ENCODE measurements at regions not wholly inside any gene's neighbourhood (a gene's known extent, or its start where the extent isn't known, plus 50 kb on each side); places are given as distances from the start of the nearest gene placed in this dataset.
A peak's percentile ranks its signal among the peaks of the same experiment; 100 is the strongest.

- Histone ChIP-seq H3K4me3 (no peak overlapping the region), H3K27me3 (ENCODE audit: control insufficient read depth in 3 of 3, insufficient read depth in 3 of 3, low read length in 2 of 3) (no peaks in the 10 kb centered on the region), H3K9ac (ENCODE audit: insufficient read depth in 1 of 2, low read length in 2 of 2) (no peak overlapping the region), H3K4me1 (ENCODE audit: control insufficient read depth in 5 of 5, insufficient read depth in 5 of 5, low read length in 5 of 5) (peaks cover 0 to 35% (median 12%) of the 10 kb centered on the region in 5 donors), H3K36me3 (ENCODE audit: control insufficient read depth in 4 of 4, insufficient read depth in 4 of 4, low read length in 4 of 4) (no peaks in the 10 kb centered on the region), H3K9me3 (ENCODE audit: control insufficient read depth in 4 of 4, insufficient read depth in 3 of 4, low read length in 3 of 4) (no peaks in the 10 kb centered on the region), H3K27ac (ENCODE audit: low read depth in 1 of 2, low read length in 1 of 2) (no peak overlapping the region)
- ATAC-seq (ENCODE audit: insufficient read depth, low FRiP score) (no peak), DNase-seq (no peak)
- no peak for TF ChIP-seq CTCF (IDR thresholded peaks at IDR 0.05; ENCODE audit: control extremely low read depth, extremely low read depth)
- WGBS, 2 donors: 91 to 92% methylated on average over 4 of the region's 4 CpGs
These were observed 80.1 kb downstream of the CD164 start for GRCh38 chr6:109302176-109302575.

GRCh38 chr6:109301418-109301817 is 80.8 kb downstream of the CD164 start:
- Histone ChIP-seq H3K4me3 (no peak overlapping the region), H3K27me3 (ENCODE audit: control insufficient read depth in 3 of 3, insufficient read depth in 3 of 3, low read length in 2 of 3) (no peaks in the 10 kb centered on the region), H3K27ac (ENCODE audit: low read depth in 1 of 2, low read length in 1 of 2) (peak overlapping the region in 1 of 2 donors; percentile 84), H3K36me3 (ENCODE audit: control insufficient read depth in 4 of 4, insufficient read depth in 4 of 4, low read length in 4 of 4) (no peaks in the 10 kb centered on the region), H3K9me3 (ENCODE audit: control insufficient read depth in 4 of 4, insufficient read depth in 3 of 4, low read length in 3 of 4) (no peaks in the 10 kb centered on the region), H3K4me1 (ENCODE audit: control insufficient read depth in 5 of 5, insufficient read depth in 5 of 5, low read length in 5 of 5) (peaks cover 0 to 40% (median 16%) of the 10 kb centered on the region in 5 donors), H3K9ac (ENCODE audit: insufficient read depth in 1 of 2, low read length in 2 of 2) (no peak overlapping the region)
- DNase-seq: no peak
- WGBS, 2 donors: 67 to 80% methylated on average over 2 of the region's 2 CpGs
- TF ChIP-seq CTCF (IDR thresholded peaks at IDR 0.05; ENCODE audit: control extremely low read depth, extremely low read depth): no peak
- no peak for ATAC-seq (ENCODE audit: insufficient read depth, low FRiP score)

GRCh38 chr6:109300874-109301273 is 81.4 kb downstream of the CD164 start:
- Histone ChIP-seq H3K27ac (ENCODE audit: low read depth in 1 of 2, low read length in 1 of 2) (peak overlapping the region in 1 of 2 donors; percentile 84), H3K36me3 (ENCODE audit: control insufficient read depth in 4 of 4, insufficient read depth in 4 of 4, low read length in 4 of 4) (no peaks in the 10 kb centered on the region), H3K9me3 (ENCODE audit: control insufficient read depth in 4 of 4, insufficient read depth in 3 of 4, low read length in 3 of 4) (no peaks in the 10 kb centered on the region), H3K9ac (ENCODE audit: insufficient read depth in 1 of 2, low read length in 2 of 2) (no peak overlapping the region), H3K4me1 (ENCODE audit: control insufficient read depth in 5 of 5, insufficient read depth in 5 of 5, low read length in 5 of 5) (peaks cover 0 to 40% (median 16%) of the 10 kb centered on the region in 5 donors), H3K4me3 (no peak overlapping the region), H3K27me3 (ENCODE audit: control insufficient read depth in 3 of 3, insufficient read depth in 3 of 3, low read length in 2 of 3) (no peaks in the 10 kb centered on the region)
- TF ChIP-seq CTCF (IDR thresholded peaks at IDR 0.05; ENCODE audit: control extremely low read depth, extremely low read depth): no peak
- 68 to 83% methylated on average over 1 of the region's 1 CpG for WGBS, 2 donors
- DNase-seq (no peak), ATAC-seq (ENCODE audit: insufficient read depth, low FRiP score) (no peak)

Measured in lung (tissue), 11 donors.